ENCODE measurements at regions not wholly inside any gene's neighbourhood (a gene's known extent, or its start where the extent isn't known, plus 50 kb on each side); places are given as distances from the start of the nearest gene placed in this dataset.
A peak's percentile ranks its signal among the peaks of the same experiment; 100 is the strongest.
"Not testable (repeated sequence)": the region's sequence is repeated elsewhere in the genome, so short reads cannot be mapped to it uniquely, and the experiment has no call there.

GRCh38 chr3:159378396-159379194 lies 576.7 kb downstream of the MFSD1 start:
- DNase-seq (ENCODE audit: low read depth): no peak

GRCh38 chr3:159380891-159381290 lies 579.0 kb downstream of the MFSD1 start:
- DNase-seq (ENCODE audit: low read depth): no peak

GRCh38 chr3:159390656-159391212 lies 588.9 kb downstream of the MFSD1 start:
- no peak for DNase-seq (ENCODE audit: low read depth)

GRCh38 chr3:159397683-159398082 lies 591.0 kb upstream of the IL12A start:
- not testable (repeated sequence) for DNase-seq (ENCODE audit: low read depth)

- DNase-seq (ENCODE audit: low read depth): no peak
Measured at GRCh38 chr3:159401069-159401468, 587.6 kb upstream of the IL12A start.

- not testable (repeated sequence) for DNase-seq (ENCODE audit: low read depth)
Measured at GRCh38 chr3:159409711-159410110, 578.9 kb upstream of the IL12A start.

- DNase-seq (ENCODE audit: low read depth): no peak
Measured at GRCh38 chr3:159413319-159413718, 575.3 kb upstream of the IL12A start.

- DNase-seq (ENCODE audit: low read depth): peak; percentile 55
Measured at GRCh38 chr3:159416856-159417255, 571.8 kb upstream of the IL12A start.

GRCh38 chr3:159417761-159418160 lies 570.9 kb upstream of the IL12A start:
- DNase-seq (ENCODE audit: low read depth): no peak

- DNase-seq (ENCODE audit: low read depth): peak; percentile 9
Measured at GRCh38 chr3:159418571-159419526, 569.8 kb upstream of the IL12A start.

- DNase-seq (ENCODE audit: low read depth): no peak
Measured at GRCh38 chr3:159429702-159430101, 558.9 kb upstream of the IL12A start.

- no peak for DNase-seq (ENCODE audit: low read depth)
Measured at GRCh38 chr3:159432682-159433340, 555.8 kb upstream of the IL12A start.

- DNase-seq (ENCODE audit: low read depth): no peak
Measured at GRCh38 chr3:159439346-159439745, 549.3 kb upstream of the IL12A start.

GRCh38 chr3:159441279-159441678 lies 547.4 kb upstream of the IL12A start:
- DNase-seq (ENCODE audit: low read depth): no peak

- peak; percentile 51 for DNase-seq (ENCODE audit: low read depth)
Measured at GRCh38 chr3:159443266-159443665, 545.4 kb upstream of the IL12A start.

- no peak for DNase-seq (ENCODE audit: low read depth)
Measured at GRCh38 chr3:159447841-159448240, 540.8 kb upstream of the IL12A start.

GRCh38 chr3:159448902-159449301 lies 539.7 kb upstream of the IL12A start:
- DNase-seq (ENCODE audit: low read depth): no peak

- no peak for DNase-seq (ENCODE audit: low read depth)
Measured at GRCh38 chr3:159451067-159451466, 537.6 kb upstream of the IL12A start.

GRCh38 chr3:159451482-159451881 lies 537.2 kb upstream of the IL12A start:
- no peak for DNase-seq (ENCODE audit: low read depth)

- no peak for DNase-seq (ENCODE audit: low read depth)
Measured at GRCh38 chr3:159453036-159453435, 535.6 kb upstream of the IL12A start.

- no peak for DNase-seq (ENCODE audit: low read depth)
Measured at GRCh38 chr3:159453945-159454344, 534.7 kb upstream of the IL12A start.

- DNase-seq (ENCODE audit: low read depth): no peak
Measured at GRCh38 chr3:159455741-159456181, 532.9 kb upstream of the IL12A start.
